ENCODE measurements at regions not wholly inside any gene's neighbourhood (a gene's known extent, or its start where the extent isn't known, plus 50 kb on each side); places are given as distances from the start of the nearest gene placed in this dataset.
"Not testable (repeated sequence)": the region's sequence is repeated elsewhere in the genome, so short reads cannot be mapped to it uniquely, and the experiment has no call there.

DNA sequence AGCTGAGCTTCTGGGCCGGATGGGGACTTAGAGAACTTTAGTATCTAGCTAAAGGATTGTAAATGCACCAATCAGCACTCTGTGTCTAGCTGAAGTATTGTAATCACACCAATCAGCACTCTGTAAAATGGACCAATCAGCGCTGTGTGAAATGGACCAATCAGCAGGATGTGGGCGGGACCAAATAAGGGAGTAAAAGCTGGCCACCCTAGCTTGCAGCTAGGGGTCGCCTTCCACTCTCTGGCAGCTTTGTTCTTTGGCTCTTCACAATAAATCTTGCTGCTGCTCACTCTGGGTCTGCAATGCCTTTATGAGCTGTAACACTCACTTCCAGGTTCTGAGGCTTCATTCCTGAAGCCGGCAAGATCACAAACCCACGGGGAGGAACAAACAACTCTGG is 354.0 kb downstream of the PRR16 start:
- no peak for DNase-seq
- in situ Hi-C loops (cut with MboI; ENCODE audit: low pct_ligation_motif_present in 1 of 4, low pct_unique_long_range_greater_than_20kb in 1 of 4, low sequenced_read_pairs in 3 of 4), result no loop called here

DNA sequence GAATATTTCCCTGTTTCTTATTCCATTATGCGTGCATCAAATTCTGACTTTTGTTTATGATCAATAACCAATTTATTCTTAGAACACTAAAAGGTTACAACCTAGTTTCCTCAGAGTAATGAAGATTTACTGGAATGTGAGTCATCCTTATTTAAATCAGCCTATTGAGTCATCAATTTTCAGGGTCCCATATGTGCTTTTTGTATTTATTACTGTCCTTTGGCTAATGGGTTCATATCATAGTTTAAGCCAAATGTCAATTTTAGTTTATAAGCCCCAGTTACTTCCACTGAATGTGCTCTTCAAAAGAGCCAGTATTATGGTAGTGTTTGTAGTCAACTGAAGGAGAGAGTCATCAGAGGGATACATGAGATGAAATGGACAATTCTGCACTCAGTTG is 359.2 kb downstream of the PRR16 start:
- no peak overlapping the region for H3K4me3 ChIP-seq
- intact Hi-C loops (cut with DNase I; ENCODE audit: low total_unique reads) (no loop called here), in situ Hi-C loops (cut with MboI; ENCODE audit: low pct_ligation_motif_present in 1 of 4, low pct_unique_long_range_greater_than_20kb in 1 of 4, low sequenced_read_pairs in 3 of 4) (no loop called here)
- no peaks in the 10 kb centered on the region for H3K27me3 ChIP-seq
- DNase-seq, result no peak
- no peaks in the 10 kb centered on the region for H3K9me3 ChIP-seq
- whole genome bisulfite sequencing, 2 donors (ENCODE audit: low coverage in 1 of 2), result 67 to 90% methylated on average over 1 of the region's 1 CpG
- H3K27ac ChIP-seq, result no peak overlapping the region
- H3K4me1 ChIP-seq, result no peaks in the 10 kb centered on the region
- no peaks in the 10 kb centered on the region for H3K36me3 ChIP-seq
- TF ChIP-seq, protein P1, sequence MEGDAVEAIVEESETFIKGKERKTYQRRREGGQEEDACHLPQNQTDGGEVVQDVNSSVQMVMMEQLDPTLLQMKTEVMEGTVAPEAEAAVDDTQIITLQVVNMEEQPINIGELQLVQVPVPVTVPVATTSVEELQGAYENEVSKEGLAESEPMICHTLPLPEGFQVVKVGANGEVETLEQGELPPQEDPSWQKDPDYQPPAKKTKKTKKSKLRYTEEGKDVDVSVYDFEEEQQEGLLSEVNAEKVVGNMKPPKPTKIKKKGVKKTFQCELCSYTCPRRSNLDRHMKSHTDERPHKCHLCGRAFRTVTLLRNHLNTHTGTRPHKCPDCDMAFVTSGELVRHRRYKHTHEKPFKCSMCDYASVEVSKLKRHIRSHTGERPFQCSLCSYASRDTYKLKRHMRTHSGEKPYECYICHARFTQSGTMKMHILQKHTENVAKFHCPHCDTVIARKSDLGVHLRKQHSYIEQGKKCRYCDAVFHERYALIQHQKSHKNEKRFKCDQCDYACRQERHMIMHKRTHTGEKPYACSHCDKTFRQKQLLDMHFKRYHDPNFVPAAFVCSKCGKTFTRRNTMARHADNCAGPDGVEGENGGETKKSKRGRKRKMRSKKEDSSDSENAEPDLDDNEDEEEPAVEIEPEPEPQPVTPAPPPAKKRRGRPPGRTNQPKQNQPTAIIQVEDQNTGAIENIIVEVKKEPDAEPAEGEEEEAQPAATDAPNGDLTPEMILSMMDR (IDR thresholded peaks at IDR 0.05), result no peak
- TF ChIP-seq POLR2A (IDR thresholded peaks at IDR 0.05) (no peak), POLR2AphosphoS5 (IDR thresholded peaks at IDR 0.05) (no peak), EP300 (IDR thresholded peaks at IDR 0.05; ENCODE audit: low read depth) (no peak)

More for the DNA sequence above, 354.0 kb downstream of the PRR16 start:
- TF ChIP-seq, protein P1 (IDR thresholded peaks at IDR 0.05), result no peak
- TF ChIP-seq POLR2AphosphoS5 (IDR thresholded peaks at IDR 0.05) (no peak), EP300 (IDR thresholded peaks at IDR 0.05; ENCODE audit: low read depth) (no peak), POLR2A (IDR thresholded peaks at IDR 0.05) (no peak)
- H3K36me3 ChIP-seq, result no peaks in the 10 kb centered on the region
- intact Hi-C loops (cut with DNase I; ENCODE audit: low total_unique reads), result no loop called here
- H3K9me3 ChIP-seq, result no peaks in the 10 kb centered on the region
- no peaks in the 10 kb centered on the region for H3K27me3 ChIP-seq
- H3K4me3 ChIP-seq, result no peak overlapping the region
- H3K27ac ChIP-seq, result no peak overlapping the region
- 84 to 90% methylated on average over 2 to 6 of the region's 6 CpGs for WGBS, 2 donors (ENCODE audit: low coverage in 1 of 2)
- no peaks in the 10 kb centered on the region for H3K4me1 ChIP-seq

DNA sequence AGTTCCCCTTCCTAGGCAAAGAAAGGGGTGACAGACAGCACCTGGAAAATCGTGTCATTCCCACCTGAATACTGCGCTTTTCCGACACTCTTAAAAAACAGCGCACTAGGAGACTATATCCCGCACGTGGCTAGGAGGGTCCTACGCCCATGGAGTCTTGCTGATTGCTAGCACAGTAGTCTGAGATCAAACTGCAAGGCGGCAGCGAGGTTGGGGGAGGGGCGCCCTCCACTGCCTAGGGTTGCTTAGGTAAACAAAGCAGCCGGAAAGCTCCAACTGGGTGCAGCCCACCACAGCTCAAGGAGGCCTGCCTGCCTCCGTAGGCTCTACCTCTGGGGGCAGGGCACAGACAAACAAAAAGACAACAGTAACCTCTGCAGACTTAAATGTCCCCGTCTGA is 367.5 kb downstream of the PRR16 start:
- H3K36me3 ChIP-seq; DNase-seq; H3K27me3 ChIP-seq; in situ Hi-C loops (cut with MboI; ENCODE audit: low pct_ligation_motif_present in 1 of 4, low pct_unique_long_range_greater_than_20kb in 1 of 4, low sequenced_read_pairs in 3 of 4); H3K27ac ChIP-seq; intact Hi-C loops (cut with DNase I; ENCODE audit: low total_unique reads); H3K9me3 ChIP-seq; H3K4me3 ChIP-seq; H3K4me1 ChIP-seq: not testable (repeated sequence)
- WGBS, 2 donors (ENCODE audit: low coverage in 1 of 2), result 88% methylated on average over 10 of the region's 13 CpGs; no CpG with 5 or more reads in 1 of the 2 donors

DNA sequence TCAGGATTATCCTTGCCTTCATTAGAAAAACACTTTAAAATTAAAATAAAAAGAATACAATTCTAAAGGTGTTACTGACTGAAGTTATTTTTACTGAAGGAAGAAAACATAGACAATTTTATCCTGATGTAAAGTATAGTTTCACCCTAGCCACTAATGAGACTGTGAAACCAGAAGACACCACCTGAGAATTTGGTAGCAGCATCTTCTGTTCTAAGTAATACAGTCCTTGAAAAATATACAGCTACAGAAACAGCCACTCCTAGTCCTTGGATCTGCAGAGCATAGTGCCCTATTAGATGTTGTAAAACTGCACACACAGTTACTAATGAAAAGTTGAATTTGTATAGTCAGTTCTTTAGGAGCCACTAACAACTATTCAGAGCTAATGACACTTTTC is 377.7 kb downstream of the PRR16 start:
- H3K4me1 ChIP-seq, result no peaks in the 10 kb centered on the region
- no peak overlapping the region for H3K27ac ChIP-seq
- H3K27me3 ChIP-seq, result no peaks in the 10 kb centered on the region
- in situ Hi-C loops (cut with MboI; ENCODE audit: low pct_ligation_motif_present in 1 of 4, low pct_unique_long_range_greater_than_20kb in 1 of 4, low sequenced_read_pairs in 3 of 4), result no loop called here
- DNase-seq, result no peak
- no peak overlapping the region for H3K4me3 ChIP-seq
- TF ChIP-seq POLR2A (IDR thresholded peaks at IDR 0.05) (no peak), POLR2AphosphoS5 (IDR thresholded peaks at IDR 0.05) (no peak), EP300 (IDR thresholded peaks at IDR 0.05; ENCODE audit: low read depth) (no peak)
- TF ChIP-seq, protein P1 (IDR thresholded peaks at IDR 0.05), result no peak
- no peaks in the 10 kb centered on the region for H3K36me3 ChIP-seq
- intact Hi-C loops (cut with DNase I; ENCODE audit: low total_unique reads), result no loop called here
- no peaks in the 10 kb centered on the region for H3K9me3 ChIP-seq

DNA sequence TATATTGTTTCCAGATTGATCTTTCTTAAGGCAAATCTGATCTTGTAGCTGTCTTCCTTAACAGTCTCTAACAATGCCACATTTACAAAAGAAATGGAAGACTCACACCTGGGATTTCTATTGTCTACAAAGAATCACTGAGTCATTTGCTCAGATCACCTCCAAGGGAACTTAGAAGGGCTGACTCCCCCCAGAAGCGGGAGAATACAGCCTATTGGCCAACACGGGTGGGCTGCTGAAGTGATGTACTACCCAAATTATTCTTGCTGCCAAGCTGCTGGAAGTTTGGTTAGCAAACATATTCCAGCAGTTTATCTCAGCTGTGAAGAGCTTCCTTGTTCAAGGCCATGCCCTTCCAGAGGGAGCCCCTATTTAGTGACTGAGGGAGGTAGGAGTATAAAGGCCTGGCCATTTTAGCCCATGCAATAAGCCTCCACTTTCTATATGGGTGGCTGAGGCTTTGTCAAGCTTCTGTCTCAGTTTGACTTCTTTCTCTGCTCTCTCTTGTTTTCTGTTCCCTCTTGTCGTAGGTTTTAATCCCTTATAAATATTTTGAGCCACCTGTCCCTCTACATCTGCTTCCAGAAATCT is 379.4 kb downstream of the PRR16 start:
- no peaks in the 10 kb centered on the region for H3K36me3 ChIP-seq
- no peak for DNase-seq
- no peaks in the 10 kb centered on the region for H3K27me3 ChIP-seq
- no peaks in the 10 kb centered on the region for H3K9me3 ChIP-seq
- H3K27ac ChIP-seq, result no peak overlapping the region
- TF ChIP-seq POLR2AphosphoS5 (IDR thresholded peaks at IDR 0.05) (no peak), EP300 (IDR thresholded peaks at IDR 0.05; ENCODE audit: low read depth) (no peak), POLR2A (IDR thresholded peaks at IDR 0.05) (no peak)
- TF ChIP-seq, protein P1 (IDR thresholded peaks at IDR 0.05), result no peak
- in situ Hi-C loops (cut with MboI; ENCODE audit: low pct_ligation_motif_present in 1 of 4, low pct_unique_long_range_greater_than_20kb in 1 of 4, low sequenced_read_pairs in 3 of 4), result no loop called here
- H3K4me1 ChIP-seq, result no peaks in the 10 kb centered on the region
- WGBS, 2 donors (ENCODE audit: low coverage in 1 of 2), result 62 to 67% methylated on average over 1 to 3 of the region's 3 CpGs
- no peak overlapping the region for H3K4me3 ChIP-seq
- intact Hi-C loops (cut with DNase I; ENCODE audit: low total_unique reads), result no loop called here

Data from transverse colon (tissue), 4 donors.